PC-9 (cell line): ENCODE measurements at regions not wholly inside any gene's neighbourhood (a gene's known extent, or its start where the extent isn't known, plus 50 kb on each side); places are given as distances from the start of the nearest gene placed in this dataset.

Source experiments
- EZH2 ChIP-seq: fragments of 200-600 bp; sonication (generic); IDR thresholded peaks from 2 replicates; pipeline ENCODE4 v1.8.0; 2017; ENCODE audit warnings: antibody characterized with exemption, low read depth
- TF ChIP-seq, protein P1 (sequence below): fragments of 200-600 bp; sonication (generic); conservative IDR thresholded peaks from 2 replicates; pipeline ENCODE4 v1.6.1; 2017; ENCODE audit warnings: mixed run types, antibody characterized with exemption, mild to moderate bottlenecking, moderate library complexity

DNA sequence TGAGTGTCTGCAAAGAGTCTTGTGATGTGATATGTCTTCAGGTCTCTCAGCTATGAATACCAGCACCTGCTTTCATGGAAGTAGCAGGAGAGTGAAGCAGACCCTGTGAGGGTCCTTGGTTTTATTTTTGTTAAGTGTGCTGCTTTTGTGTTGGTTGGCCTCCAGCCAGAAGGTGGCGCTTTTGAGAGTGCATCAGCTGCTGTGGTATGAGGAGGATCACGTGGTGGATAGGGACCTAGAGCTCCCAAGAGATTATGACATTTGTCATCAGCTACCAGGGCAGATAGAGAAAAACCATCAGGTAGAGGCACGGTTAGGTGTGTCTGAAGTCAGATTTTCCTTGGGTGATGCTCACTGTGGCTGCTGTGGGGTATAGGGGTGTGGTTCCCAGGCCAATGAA is 1232.1 kb downstream of the MRPL39 start:
- TF ChIP-seq, protein P1, sequence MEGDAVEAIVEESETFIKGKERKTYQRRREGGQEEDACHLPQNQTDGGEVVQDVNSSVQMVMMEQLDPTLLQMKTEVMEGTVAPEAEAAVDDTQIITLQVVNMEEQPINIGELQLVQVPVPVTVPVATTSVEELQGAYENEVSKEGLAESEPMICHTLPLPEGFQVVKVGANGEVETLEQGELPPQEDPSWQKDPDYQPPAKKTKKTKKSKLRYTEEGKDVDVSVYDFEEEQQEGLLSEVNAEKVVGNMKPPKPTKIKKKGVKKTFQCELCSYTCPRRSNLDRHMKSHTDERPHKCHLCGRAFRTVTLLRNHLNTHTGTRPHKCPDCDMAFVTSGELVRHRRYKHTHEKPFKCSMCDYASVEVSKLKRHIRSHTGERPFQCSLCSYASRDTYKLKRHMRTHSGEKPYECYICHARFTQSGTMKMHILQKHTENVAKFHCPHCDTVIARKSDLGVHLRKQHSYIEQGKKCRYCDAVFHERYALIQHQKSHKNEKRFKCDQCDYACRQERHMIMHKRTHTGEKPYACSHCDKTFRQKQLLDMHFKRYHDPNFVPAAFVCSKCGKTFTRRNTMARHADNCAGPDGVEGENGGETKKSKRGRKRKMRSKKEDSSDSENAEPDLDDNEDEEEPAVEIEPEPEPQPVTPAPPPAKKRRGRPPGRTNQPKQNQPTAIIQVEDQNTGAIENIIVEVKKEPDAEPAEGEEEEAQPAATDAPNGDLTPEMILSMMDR: no peak; the same call in 1 of the 2 replicates
- TF ChIP-seq EZH2: no peak
